PC-9 (cell line): ENCODE measurements at regions not wholly inside any gene's neighbourhood (a gene's known extent, or its start where the extent isn't known, plus 50 kb on each side); places are given as distances from the start of the nearest gene placed in this dataset.

Experiments
- BruUV-seq: library from RNA; stranded (reverse); fragments of 400-500 nt; replicated peaks from 2 replicates; lab custom pipeline; 2021; lab: Mats Ljungman, UMichigan
- CTCF ChIA-PET: fragments of 300-600 bp; sonication (Branson Sonifier 250); formaldehyde crosslinking; loops from one replicate; lab custom pipeline; 2022; ENCODE audit warnings: antibody characterized with exemption; lab: Charles Lee
- POLR2A ChIA-PET: fragments of 300-600 bp; sonication (Branson Sonifier 250); formaldehyde crosslinking; loops from one replicate; lab custom pipeline; 2022; ENCODE audit warnings: antibody characterized with exemption; ENCODE audit not compliant: unreplicated experiment; lab: Charles Lee
- DNase-seq, 2 experiments: peaks; one replicate each; pipeline versions ENCODE4 v3.0.0 to v3.0.0-alpha.2; 2015 to 2022; ENCODE audit warnings: mixed read lengths in 1 of 2
- H2AFZ ChIP-seq: fragments of 200-600 bp; sonication (generic); 2 replicates; pipeline ENCODE4 v1.8.1; 2017; ENCODE audit warnings: antibody characterized with exemption
- H3F3A ChIP-seq: fragments of 200-600 bp; sonication (generic); 2 replicates; pipeline ENCODE4 v1.8.1; 2017; ENCODE audit warnings: antibody characterized with exemption, mild to moderate bottlenecking, low read depth; ENCODE audit not compliant: insufficient read depth
- H3K27ac ChIP-seq: fragments of 200-600 bp; sonication (generic); 2 replicates; pipeline ENCODE4 v1.6.1; 2016; ENCODE audit warnings: mixed run types
- H3K27me3 ChIP-seq: fragments of 200-600 bp; sonication (generic); 2 replicates; pipeline ENCODE4 v1.6.1; 2016; ENCODE audit warnings: low read depth, mixed run types; ENCODE audit not compliant: insufficient read depth
- H3K36me3 ChIP-seq: fragments of 200-600 bp; sonication (generic); 2 replicates; pipeline ENCODE4 v1.6.1; 2016; ENCODE audit warnings: low read depth, mixed run types
- H3K4me1 ChIP-seq: fragments of 200-600 bp; sonication (generic); replicated peaks from 2 replicates; pipeline ENCODE4 v1.6.1; 2016; ENCODE audit warnings: mixed run types; ENCODE audit not compliant: insufficient read depth
- H3K4me2 ChIP-seq: fragments of 200-600 bp; sonication (generic); 2 replicates; pipeline ENCODE4 v1.6.1; 2017; ENCODE audit warnings: mixed run types
- H3K4me3 ChIP-seq: fragments of 200-600 bp; sonication (generic); 2 replicates; pipeline ENCODE4 v1.6.1; 2016; ENCODE audit warnings: mixed run types
- H3K79me2 ChIP-seq: fragments of 200-600 bp; sonication (generic); 2 replicates; pipeline ENCODE4 v1.6.1; 2017; ENCODE audit warnings: low read depth, mixed run types
- H3K9me2 ChIP-seq: fragments of 200-600 bp; sonication (generic); 2 replicates; pipeline ENCODE4 v1.8.1; 2017; ENCODE audit warnings: mild to moderate bottlenecking; ENCODE audit not compliant: insufficient read depth
- H3K9me3 ChIP-seq: fragments of 200-600 bp; sonication (generic); 2 replicates; pipeline ENCODE4 v1.8.1; 2016; ENCODE audit warnings: low read depth; ENCODE audit not compliant: insufficient read depth
- H4K20me1 ChIP-seq: fragments of 200-600 bp; sonication (generic); 2 replicates; pipeline ENCODE4 v1.8.1; 2017; ENCODE audit not compliant: insufficient read depth
- EZH2 ChIP-seq: fragments of 200-600 bp; sonication (generic); IDR thresholded peaks from 2 replicates; pipeline ENCODE4 v1.8.0; 2017; ENCODE audit warnings: antibody characterized with exemption, low read depth
- intact Hi-C: fragments of 100-400 bp; cut with micrococcal nuclease; formaldehyde crosslinking; loops from one replicate; pipeline ENCODE4 v1.10.0; 2022; ENCODE audit not compliant: unreplicated experiment
- TF ChIP-seq, protein P1 (sequence below): fragments of 200-600 bp; sonication (generic); conservative IDR thresholded peaks from 2 replicates; pipeline ENCODE4 v1.6.1; 2017; ENCODE audit warnings: mixed run types, antibody characterized with exemption, mild to moderate bottlenecking, moderate library complexity

DNA sequence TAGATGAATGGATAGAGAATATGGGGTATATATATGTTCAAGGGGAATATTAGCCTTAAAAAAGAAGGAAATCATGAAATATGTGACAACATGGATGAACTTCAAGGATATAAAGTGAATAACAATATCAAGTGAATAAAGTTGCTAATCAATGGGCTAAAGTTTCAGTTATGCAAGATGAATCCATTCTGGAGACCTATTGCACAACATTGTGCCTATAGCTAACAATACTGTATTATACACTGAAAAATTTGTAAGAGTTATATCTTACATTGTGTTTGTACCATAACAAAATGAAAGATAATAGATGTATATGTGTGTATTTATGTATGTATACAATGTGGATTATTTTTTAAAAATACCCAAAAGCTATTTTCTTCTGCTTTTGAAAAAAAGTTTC lies 96.3 kb upstream of the DPYD start:
- Histone ChIP-seq H2AFZ (no peak overlapping the region), H3K27me3 (no peaks in the 10 kb centered on the region), H3K4me3 (no peak overlapping the region), H3K4me1 (no peaks in the 10 kb centered on the region), H3F3A (no peaks in the 10 kb centered on the region), H3K4me2 (no peak overlapping the region), H3K36me3 (no peaks in the 10 kb centered on the region), H3K27ac (no peak overlapping the region), H3K79me2 (no peaks in the 10 kb centered on the region), H4K20me1 (no peaks in the 10 kb centered on the region), H3K9me2 (no peaks in the 10 kb centered on the region; the same call in 1 of the 2 replicates), H3K9me3 (no peaks in the 10 kb centered on the region)
- intact Hi-C loops: no loop called here
- TF ChIP-seq, protein P1, sequence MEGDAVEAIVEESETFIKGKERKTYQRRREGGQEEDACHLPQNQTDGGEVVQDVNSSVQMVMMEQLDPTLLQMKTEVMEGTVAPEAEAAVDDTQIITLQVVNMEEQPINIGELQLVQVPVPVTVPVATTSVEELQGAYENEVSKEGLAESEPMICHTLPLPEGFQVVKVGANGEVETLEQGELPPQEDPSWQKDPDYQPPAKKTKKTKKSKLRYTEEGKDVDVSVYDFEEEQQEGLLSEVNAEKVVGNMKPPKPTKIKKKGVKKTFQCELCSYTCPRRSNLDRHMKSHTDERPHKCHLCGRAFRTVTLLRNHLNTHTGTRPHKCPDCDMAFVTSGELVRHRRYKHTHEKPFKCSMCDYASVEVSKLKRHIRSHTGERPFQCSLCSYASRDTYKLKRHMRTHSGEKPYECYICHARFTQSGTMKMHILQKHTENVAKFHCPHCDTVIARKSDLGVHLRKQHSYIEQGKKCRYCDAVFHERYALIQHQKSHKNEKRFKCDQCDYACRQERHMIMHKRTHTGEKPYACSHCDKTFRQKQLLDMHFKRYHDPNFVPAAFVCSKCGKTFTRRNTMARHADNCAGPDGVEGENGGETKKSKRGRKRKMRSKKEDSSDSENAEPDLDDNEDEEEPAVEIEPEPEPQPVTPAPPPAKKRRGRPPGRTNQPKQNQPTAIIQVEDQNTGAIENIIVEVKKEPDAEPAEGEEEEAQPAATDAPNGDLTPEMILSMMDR: no peak
- no peak for TF ChIP-seq EZH2
- no TSS peak for BruUV-seq
- CTCF ChIA-PET: no interaction called here
- POLR2A ChIA-PET: no interaction called here
- DNase-seq: no peak

DNA sequence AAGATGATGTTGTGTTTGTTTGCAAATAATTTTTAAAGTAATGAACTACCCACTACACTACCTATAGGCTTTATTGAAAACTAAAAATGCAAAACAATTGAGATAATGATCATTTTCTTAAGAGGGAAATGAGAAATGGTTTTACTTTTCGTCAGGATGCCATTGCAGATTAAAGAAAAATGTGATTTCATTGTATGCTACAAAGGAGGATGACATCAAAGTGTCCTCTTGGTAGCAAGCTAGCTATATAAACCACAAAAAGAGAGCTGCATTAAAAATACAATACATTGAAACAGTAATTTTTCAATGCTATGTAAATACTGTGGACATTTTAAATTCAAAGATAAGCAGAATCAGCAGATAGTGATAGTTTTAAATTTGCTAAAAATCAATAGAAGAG lies 87.5 kb upstream of the DPYD start:
- H3K4me2 ChIP-seq: no peak overlapping the region
- no peak overlapping the region for H2AFZ ChIP-seq
- no peaks in the 10 kb centered on the region for H3F3A ChIP-seq
- no peak overlapping the region for H3K4me3 ChIP-seq
- no peak for DNase-seq
- CTCF ChIA-PET: no interaction called here
- TF ChIP-seq, protein P1: no peak
- TF ChIP-seq EZH2: no peak
- H3K36me3 ChIP-seq: no peaks in the 10 kb centered on the region
- no peak overlapping the region for H3K27ac ChIP-seq
- no peaks in the 10 kb centered on the region for H4K20me1 ChIP-seq
- peaks cover 15% of the 10 kb centered on the region for H3K4me1 ChIP-seq
- H3K9me2 ChIP-seq: peaks cover under 1% of the 10 kb centered on the region; the same call in 1 of the 2 replicates
- H3K9me3 ChIP-seq: no peaks in the 10 kb centered on the region
- no TSS peak for BruUV-seq
- POLR2A ChIA-PET: no interaction called here
- H3K79me2 ChIP-seq: no peaks in the 10 kb centered on the region
- no peaks in the 10 kb centered on the region for H3K27me3 ChIP-seq
- intact Hi-C loops: no loop called here

DNA sequence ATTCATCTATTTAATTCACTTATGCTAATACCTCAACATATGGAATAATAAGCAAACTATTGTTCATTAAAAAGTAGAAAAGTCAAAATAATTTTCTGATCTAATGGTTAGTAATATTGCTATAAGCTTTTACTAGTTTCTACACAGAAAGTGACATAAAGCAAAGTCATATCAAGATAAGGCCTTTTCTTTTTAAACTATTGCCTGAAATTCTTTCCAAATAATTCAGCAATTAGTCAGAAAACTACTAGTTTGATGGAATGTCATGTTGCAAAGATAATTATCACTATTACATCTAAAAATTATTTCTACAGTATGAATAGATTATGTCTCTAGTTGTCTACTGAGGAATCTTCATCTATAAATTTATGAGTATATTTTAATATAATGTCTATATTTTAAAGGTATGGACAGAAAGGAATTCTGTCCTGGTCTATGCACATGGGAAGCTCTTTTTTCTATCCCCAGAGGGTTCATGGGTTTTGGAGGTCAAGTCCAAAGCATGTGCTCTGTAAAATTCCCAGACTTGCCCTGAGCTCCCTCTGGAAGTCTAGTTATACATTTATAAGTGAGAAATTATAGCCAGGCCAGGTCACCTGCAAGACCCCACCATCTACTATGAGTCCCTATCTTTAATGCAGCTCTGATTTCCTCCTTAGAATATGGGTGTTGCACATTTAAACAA lies 84.6 kb upstream of the DPYD start:
- no TSS peak for BruUV-seq
- H3K4me2 ChIP-seq: peak overlapping the region; percentile 1; the same call in 1 of the 2 replicates
- no peak overlapping the region for H2AFZ ChIP-seq
- no peaks in the 10 kb centered on the region for H3K79me2 ChIP-seq
- no peaks in the 10 kb centered on the region for H3K27me3 ChIP-seq
- ChIA-PET POLR2A (interaction anchor here (0.5 to 0.6 kb wide), 2 partner anchors 26 to 135 kb away, joined by 3 to 7 read pairs; no protein-coding TSS in a partner anchor), CTCF (interaction anchor here (0.6 to 1.0 kb wide), 4 partner anchors 39 to 459 kb away, joined by 3 to 5 read pairs (median 3); no protein-coding TSS in a partner anchor)
- intact Hi-C loops: no loop called here
- H3K36me3 ChIP-seq: no peaks in the 10 kb centered on the region
- peak overlapping the region; percentile 61 for H3K27ac ChIP-seq
- H3F3A ChIP-seq: no peaks in the 10 kb centered on the region
- H3K4me3 ChIP-seq: no peak overlapping the region
- peaks cover 15% of the 10 kb centered on the region for H3K4me1 ChIP-seq
- TF ChIP-seq EZH2: no peak
- TF ChIP-seq, protein P1: no peak
- peaks cover 5% of the 10 kb centered on the region; the same call in 1 of the 2 replicates for H3K9me2 ChIP-seq
- H3K9me3 ChIP-seq: no peaks in the 10 kb centered on the region
- H4K20me1 ChIP-seq: no peaks in the 10 kb centered on the region
- peak in 1 of 2 experiments; percentile 71 for DNase-seq
